ELR (cell line): ENCODE measurements at regions not wholly inside any gene's neighbourhood (a gene's known extent, or its start where the extent isn't known, plus 50 kb on each side); places are given as distances from the start of the nearest gene placed in this dataset.

ENCODE experiments used
- DNase-seq: peaks from one replicate; pipeline ENCODE4 v3.0.0-alpha.2; 2015; ENCODE audit warnings: low read depth

DNA sequence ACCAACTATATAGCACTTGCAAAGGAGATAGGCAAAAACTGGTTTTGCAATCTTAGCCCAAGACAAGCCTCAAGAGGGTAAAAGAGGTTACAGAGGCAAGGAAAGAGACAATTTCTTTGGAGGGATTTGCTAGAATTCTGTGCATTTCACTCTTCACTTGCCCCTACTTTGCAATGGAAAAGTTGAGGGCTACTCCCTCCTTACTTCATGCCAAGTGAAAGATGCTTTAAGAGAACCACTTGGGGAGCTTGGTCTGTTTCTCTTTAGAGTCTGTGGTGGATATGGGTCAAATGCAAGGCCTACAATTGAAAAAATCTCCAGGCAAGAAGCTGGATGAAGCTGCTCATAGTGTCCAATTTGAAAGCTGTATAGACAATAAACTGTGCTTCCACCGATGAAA lies 167.7 kb upstream of the DIO2 start:
- no peak for DNase-seq

DNA sequence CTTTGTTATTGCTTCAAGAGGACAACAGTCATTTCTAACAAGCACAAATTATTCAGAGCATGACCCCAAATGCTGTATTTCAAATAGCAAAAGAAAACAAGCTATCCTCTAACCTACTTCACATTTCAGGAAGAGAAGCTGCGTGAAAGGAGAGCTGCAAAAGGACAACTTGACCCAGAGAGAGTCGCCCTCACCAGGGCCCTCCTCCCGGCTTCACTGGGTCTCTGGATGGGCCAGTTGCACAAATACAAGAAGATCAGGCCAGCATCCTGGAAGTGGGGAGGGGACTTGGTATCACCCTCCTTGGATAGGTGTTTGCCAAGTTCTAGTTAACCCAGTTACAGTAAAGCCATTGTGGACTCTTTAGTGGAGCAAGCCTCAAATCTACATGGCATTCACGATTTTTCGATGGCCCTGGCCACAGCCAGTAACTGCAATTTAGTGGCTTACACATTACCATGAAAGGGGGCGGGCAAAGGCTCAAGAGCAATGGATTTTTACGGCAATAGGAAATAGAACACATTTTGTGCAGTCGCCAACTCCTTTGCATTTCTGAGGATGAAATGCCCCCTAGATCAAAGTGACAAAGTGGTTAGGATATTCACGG lies 166.9 kb upstream of the DIO2 start:
- DNase-seq: no peak

DNA sequence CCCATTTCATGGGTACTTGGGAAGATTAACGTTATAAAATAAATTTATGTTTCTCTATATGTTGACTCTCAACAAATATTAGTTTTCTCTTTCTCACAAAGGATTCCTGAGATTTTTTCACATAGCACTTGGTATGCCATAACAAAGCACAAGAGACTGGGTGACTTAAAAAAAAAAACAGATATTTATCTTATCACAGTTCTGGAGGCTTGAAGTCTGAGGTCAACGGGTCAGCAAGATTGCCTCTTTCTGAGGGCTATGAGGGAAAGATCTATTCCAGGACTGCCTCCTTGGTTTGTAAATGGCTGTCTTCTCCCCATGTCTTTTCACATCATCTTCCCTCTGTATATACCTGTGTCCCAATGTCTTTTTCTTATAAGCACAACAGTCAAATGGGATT lies 153.5 kb upstream of the DIO2 start:
- DNase-seq: no peak

DNA sequence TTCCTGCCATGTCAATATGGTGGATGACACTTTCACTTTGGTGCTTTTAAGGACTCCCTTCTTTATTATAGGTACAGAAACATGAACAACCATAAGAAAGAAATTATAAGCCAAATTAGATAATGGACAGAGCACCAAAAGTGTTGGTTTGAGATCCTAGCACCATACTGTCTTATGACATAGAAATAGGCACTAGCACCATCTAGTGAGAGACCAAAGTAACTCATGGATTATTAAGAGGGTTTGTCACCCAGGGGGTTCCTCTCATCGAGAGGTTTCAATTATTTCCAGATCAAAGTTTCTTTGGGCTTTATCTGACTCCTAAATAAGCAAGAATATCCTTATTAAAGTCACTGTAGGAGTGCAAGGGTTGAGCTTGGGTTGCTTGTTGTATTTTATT lies 153.0 kb upstream of the DIO2 start:
- peak; percentile 36 for DNase-seq

DNA sequence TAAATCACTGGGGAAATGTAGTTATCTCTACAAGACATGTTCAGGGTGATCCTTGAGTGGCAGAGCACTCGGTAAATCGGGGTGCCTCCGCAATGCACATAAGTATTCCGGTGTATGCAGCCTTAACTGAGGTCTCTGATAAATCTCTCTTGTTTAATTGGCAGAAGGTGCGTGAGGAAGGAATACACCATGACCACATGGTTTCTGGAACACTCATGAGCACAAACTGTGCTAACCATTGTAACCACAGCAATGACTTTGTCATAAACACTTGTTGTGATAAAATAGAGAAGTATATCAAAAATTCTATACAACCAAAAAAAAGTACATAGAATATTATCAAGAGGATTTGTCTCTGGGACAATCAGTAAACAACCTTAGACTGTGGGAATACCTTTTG lies 146.8 kb upstream of the DIO2 start:
- DNase-seq: no peak

DNA sequence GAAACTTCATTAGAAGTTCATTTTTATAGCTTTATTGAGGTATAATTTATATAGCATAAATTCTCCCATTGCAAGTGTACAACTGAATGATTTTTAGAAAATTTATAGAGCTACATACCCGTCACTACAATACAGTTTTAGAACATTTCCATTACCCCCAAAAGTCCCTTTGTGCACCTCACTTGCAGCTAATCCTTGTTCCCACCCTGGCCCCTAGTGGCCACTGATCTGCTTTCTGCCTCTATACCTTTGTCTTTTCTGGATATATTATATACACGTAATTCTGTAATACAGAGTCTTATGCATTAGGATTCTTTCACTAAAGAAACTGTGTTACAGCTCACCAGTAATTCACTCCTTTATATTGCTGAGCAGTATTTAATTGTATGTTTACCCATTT lies 145.1 kb upstream of the DIO2 start:
- peak; percentile 42 for DNase-seq

DNA sequence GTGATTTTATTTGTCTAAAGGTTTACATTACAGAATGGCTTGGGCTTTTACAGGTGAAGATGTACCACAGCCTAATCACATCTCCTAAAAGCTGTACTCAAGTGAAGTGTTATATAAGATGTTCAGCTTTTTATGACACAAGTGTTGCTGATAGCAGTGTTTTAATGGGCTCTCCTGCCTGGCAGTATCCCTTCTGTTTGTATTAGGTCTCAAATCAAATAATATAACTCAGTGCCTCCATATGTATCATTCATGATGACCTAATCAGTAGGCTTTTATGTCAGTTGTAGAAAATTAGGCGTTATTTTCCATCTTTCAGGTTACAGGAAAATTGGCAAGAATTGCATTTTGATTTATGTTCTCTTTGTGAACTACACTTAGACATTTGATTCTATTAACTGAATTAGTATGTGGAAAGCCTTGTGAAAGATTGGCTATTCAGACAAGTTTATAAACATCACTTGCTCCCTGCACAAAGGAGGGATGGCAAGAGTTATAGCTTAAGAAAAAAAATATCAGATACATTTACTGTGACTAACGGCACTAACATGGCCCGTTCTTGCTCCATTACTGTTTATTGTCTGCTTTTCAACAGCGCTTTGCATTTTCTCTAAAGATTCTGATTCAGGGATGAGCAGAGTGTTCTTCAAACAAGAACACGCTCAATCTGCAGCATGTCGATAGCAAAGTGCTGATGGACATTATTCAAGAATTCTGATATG lies 143.7 kb upstream of the DIO2 start:
- no peak for DNase-seq

DNA sequence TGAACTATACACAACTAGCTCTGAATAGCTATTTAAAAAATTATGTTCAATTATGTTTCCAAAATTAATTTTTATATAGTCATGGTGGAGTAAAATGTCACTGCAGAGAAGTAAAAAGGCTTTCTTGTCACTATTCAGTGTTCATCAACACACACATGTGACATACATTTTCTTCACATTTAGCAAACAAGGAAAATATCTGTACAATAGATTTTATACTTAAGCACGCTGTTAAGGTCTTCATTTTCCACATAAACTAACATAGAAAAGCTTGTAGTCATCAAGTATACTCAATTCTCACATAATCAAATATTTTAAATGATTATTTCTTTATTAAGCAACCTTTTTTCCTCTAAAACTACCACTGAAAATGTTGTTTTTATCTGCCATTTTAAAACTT lies 141.2 kb upstream of the DIO2 start:
- no peak for DNase-seq

DNA sequence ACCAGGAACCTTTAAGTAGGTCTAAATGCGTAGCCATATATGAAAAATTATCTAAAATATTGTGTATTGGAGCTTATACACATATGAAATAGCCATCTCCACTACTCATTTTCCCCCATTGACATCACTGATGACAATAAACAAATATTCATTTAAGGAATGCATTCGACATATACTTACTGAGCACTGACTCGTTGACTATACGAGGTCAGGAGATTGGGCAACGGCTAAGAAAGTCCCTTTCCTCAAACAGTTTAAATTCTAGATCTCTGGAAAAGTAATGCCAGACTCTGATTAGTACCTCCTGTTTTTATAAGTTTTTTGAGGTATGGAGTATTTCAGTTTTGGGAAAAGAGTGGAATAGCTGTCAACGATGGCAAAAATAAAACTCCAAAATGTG lies 139.4 kb upstream of the DIO2 start:
- peak; percentile 29 for DNase-seq

DNA sequence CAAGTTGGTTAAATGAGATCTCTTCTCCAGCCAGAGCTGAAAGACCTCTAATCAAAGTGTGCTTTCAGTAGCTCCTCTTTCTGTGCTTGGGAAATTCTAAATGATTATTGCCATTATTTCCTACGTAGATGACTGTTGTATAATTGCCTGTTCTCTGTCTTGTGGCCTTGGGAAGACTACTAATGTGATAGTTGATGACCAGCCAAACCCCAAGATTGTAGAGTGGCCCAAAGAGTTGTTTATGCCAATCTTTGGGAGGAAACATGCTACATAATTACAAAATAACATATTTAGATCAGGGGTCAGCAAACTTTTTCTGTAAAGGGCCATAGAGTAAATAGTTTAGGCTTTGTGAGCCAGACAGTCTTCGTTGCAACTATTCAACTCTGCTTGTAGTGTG lies 135.1 kb upstream of the DIO2 start:
- DNase-seq: no peak

DNA sequence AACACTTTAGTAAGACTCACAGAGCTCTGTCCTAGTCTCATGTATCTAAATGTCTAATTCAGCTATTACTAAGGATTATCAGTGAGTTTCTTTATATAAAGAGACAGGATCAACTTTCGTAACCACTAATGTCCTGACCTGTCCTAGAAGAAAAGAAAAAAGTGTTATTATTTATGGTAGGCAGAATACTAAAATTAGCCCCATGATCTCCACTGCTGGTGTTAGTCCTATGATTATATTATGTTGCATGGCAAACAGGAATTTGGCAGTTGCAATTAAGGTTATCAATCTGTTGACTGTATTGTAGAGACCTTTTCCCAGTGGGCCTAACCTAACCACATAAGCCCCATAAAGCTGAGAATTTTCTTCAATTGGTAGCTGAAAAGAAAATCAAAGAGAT lies 132.9 kb upstream of the DIO2 start:
- DNase-seq: no peak

DNA sequence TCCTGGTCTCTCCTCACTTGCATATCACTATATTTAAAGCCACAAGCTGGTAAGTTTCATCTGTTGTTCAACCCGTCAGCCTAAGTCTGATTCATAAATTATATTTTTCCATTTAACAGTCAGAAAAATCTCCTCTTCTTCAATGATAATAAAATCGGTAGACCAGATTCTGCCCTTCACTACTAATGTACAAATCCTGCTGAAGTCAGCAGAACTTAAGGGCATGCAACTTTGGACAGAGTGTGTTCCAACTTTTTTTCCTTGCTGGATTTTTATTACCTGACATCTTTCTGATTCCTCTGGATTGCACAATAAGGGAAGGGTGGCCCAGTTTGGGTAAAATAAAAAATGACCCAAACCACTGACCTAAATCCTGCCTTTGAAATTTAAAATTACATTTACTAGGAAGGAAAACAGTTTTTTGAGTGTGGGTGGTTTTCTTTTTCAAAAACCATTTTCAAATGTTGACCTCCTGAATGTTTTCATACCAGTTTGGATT lies 125.4 kb upstream of the DIO2 start:
- DNase-seq: no peak

DNA sequence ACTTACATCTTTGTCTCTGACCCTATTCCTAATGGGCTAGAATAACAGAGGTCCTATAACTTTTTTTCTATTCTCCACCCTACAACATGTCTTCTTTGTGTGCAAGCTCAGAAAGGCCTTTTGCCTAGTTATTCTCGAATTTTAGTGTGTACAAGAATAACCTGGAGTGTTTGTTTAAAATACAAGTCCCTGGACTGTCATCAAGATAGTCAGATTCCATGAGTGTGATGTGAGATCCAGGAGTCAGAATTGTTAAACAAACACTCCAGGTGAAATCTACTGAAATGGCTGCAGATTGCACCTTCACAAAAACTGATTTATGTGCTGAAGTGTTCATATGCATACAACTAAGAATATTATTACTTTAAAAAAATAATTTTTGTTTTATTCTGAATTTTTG lies 114.4 kb upstream of the DIO2 start:
- no peak for DNase-seq

DNA sequence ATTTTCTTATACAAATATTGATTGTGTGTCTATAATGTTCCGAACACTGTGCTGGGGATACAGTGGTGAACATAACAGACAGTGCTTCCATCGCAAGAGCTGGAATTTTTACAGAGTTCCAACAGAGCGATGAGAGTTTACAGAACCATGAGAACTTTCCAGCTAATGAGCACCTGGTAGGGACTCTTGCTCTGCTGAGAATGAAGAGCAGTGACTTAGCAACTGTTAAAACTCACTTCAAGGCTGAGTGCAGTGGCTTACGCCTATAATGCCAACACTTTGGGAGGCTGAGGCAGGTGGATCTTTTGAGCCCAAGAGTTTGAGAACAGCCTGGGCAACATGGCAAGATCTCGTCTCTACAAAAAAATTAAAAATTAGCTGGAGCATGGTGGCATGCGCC lies 113.8 kb upstream of the DIO2 start:
- no peak for DNase-seq

DNA sequence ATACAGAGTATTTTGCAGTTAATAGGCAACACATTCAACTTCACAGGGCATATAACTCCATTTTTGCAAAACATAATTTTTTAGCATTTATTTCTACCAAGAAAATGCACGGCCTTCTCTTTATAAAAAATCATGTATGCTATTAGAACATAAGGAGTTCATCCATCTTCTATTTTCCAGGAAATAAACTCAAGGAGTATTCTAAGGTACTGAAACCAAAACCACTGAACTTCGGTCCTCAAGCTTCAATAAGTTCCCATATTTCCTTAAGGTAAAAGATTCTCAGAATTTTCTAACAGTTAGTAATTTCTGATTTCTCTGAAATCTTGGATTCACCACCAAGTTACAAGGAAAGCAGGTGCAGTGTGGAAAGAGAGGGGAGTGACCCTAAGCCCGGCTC lies 113.3 kb upstream of the DIO2 start:
- DNase-seq: no peak

DNA sequence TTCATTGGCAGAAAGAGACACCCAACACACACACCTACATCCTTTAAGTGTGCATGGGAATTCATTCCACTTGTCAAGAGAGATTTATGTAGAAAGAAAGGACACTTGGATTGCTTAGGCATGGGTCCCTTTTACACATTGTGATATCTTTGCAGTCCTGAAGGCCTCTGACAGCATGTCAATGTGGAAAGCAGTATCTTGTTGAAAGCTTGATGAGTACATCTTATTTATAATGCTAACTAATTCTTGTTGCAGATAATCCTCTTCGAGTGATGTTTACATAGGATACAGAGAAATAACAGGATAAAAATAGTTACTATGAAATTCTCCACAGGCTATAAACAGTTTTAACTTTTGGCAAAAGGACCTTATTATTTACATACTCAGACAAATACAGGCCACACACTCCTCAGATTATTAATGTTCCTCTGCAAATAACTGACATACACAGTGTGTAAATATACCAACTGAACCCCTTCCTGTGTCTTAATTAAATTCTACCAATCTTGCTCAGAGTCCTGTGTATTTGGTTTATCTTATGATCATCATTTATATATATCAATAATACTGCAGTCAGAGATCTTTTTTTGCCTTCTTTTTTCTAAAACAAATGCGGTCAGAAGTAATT lies 111.8 kb upstream of the DIO2 start:
- DNase-seq: no peak

DNA sequence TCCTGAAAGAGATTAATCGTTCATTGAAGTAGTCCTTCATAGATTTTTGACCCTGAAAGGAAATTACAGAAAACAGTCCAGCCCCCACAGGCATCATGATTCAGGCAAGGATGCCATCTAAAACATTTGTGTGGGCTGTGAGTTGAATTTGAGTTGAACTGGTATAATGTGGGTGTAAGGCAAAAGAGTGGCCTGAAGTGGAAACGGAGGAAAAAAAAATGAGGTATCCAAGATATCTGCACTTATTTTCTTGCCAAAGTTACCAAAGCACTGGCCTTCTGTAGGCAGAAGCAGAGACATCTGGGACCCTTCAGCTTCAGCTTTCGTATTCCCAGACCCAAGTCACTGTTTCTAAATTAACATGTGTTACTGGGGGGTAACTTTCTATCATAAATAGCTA lies 105.1 kb upstream of the DIO2 start:
- DNase-seq: no peak

DNA sequence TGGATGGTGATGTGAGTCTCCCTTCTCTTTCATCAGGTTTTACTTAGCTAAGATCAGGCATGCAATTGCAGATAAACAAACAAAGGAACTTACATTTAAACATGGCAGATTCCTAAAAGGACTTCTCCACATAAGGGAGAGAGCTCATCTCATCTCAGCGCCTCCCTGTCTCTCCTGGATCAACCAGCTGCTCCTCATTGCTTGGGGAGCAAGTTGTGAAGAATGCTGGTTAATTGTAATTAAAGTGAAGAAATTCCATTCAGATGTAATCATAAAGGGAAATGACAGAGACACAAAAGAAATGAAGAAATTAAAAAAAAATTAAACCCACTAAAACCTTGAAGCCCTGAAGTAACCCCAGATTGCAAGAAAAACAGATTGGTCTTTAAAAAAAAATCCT lies 104.4 kb upstream of the DIO2 start:
- DNase-seq: no peak

DNA sequence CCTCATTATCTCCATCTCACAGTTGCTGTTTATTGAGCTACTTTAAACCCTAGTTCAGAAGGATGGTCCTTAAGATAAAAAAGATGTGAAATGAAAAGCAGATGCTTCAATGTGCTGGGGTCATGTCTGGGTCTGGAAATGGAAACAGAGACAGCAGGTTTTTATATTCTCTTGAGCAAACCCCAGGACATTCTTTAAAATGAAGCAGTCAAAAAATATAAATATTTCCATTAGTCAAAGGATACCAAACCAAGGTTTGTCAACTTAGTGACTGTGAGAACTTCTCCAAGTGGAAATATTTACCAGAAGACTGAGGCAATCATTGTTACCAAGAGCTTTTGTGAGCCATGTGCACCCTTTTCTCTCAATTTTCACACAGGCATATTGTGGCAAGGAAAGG lies 102.5 kb upstream of the DIO2 start:
- no peak for DNase-seq

DNA sequence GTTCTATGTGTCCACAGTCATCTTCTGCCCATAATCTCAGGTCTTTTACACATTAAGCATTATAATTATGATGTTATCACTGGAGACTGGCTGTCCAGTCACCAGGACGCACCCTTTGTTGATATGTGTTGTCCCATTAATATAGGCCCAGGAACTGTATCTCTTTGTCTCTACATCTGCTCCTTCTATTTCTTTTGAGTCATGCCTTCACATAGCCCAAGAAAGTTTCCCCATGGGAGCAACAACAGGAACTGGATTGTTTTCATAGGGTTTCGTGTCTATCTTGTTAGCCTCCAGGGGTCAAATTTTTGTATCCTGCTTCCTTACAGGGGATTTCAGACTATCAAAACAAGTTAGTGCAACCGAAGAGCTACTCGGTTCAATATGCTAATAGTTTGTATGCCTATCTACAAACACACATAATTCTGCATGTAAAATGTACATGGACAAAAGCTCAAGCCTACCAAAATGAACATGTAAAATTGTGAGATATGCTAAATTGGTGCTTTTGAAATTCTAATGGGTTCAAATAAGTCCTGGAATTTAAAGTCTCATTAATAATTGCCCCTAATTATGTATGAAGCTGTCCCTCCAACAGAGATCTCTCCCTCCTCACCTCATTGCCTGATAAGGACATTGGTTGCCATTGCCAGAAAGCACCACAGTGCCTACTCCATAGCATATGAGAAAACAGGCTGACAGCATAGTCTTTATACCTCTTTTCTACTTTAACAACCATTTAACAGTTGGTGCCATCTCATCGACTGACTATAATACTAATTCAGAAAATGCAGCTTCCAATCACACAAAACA lies 99.8 kb upstream of the DIO2 start:
- no peak for DNase-seq

DNA sequence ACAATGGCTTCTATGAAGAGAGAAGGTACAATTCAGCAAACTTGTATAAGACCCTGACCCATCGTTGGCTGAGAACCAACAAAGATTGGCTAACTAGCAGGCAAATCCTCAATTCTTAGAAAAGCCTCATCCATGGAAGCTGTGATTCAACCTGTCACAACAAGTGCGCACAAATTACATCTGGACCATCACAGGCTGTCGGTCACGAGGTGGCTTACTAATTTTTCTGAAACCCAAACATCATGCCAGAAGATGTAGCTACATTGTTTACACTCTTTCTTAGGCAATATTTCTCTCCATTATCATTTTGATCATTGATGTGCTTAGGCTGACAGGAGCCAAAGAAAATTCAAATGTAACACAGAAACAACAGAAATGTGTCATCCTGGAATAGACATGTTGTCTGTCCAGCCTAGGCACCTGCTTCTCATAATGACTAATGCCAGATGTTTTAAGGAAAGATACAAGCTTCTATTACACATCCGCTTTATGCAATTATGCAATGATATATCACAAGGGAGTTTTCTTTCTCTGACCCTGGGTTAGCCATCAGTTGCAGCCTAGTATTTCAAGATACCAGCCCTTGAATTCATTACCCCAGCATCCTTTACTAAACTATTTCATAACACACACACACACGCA lies 92.9 kb upstream of the DIO2 start:
- peak; percentile 7 for DNase-seq

DNA sequence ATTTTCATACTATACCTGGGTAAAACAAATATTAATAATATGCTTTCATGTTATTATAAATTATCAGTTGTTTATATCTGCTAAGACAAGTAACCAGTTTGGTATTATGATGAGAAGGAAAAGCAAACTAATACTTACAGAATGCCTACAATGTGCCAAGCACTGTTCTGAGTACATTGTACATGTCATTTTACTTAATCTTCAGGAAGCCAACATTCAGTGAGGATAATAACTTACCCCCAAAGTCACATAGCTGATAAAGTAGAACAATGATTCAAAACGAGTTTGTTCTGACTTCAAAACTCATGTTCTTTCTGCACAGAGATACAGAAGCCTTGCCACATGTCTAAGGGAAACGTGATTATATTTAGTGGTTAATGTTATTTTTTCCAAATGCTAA lies 89.0 kb upstream of the DIO2 start:
- DNase-seq: no peak
